HG02763 (cell line): ENCODE measurements at regions not wholly inside any gene's neighbourhood (a gene's known extent, or its start where the extent isn't known, plus 50 kb on each side); places are given as distances from the start of the nearest gene placed in this dataset.

Source experiments
- ATAC-seq: cut with Tn5 transposase; IDR thresholded peaks from one replicate; pipeline ENCODE4 v1.9.1; 2021; ENCODE audit warnings: mild to moderate bottlenecking, moderate library complexity; ENCODE audit not compliant: unreplicated experiment

DNA sequence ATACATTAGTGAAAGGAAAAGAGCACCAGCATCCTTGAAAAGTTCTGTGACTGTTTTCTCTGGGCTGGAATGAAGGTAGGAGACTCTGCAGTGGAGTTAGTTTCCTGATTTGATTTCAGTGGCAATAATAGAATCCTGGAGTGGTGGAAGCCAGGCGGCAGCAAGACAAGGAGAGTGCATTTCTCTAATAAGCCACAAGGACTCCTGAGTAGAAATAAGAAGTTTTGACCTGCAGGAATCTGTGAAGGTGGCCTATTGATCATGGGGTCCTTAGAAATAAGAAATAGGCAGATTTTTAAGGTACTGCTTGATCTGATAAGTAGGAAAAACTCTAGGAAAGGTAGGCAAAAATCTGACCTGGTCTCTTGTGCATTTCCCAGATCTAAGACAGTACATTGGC lies 68.4 kb upstream of the ELOVL5 start:
- ATAC-seq, result no peak

DNA sequence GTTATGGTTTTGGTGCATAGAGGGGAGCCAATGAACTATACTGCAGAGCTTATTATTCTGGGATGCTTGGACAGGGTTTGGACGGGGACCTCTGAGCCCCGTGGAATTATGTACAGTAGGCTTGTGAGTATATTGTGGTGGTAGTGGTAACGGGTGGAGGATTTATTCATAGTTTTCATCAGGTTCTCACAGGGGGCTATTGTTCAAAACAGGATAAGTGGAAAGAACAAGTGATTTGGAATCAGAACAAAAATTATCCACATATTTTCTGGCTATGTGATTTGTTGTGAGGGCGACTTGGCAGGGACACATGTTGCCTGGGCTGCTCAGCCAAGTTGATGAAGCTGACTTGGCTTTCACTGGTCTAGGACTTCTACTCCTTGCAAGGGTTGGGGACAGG lies 64.6 kb upstream of the ELOVL5 start:
- ATAC-seq, result no peak

DNA sequence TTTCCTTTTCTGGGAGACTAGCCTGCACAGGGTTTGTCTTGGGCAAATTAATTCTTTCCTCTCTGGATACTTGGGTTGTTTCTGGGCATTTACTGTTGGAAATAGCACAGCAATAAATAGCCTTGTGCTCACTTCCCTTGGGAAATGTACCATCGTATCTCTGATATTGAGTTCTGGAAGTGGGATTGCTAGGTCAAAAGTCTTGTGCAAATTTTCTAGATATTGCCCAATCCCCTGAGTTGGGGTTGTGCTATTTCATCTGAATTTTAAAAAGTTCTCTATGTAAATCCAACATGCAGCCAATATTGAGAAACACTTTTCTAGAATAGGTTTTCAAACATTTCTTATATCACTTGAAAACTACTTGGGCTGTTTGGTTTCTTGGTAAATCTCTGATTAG lies 64.0 kb upstream of the ELOVL5 start:
- no peak for ATAC-seq

DNA sequence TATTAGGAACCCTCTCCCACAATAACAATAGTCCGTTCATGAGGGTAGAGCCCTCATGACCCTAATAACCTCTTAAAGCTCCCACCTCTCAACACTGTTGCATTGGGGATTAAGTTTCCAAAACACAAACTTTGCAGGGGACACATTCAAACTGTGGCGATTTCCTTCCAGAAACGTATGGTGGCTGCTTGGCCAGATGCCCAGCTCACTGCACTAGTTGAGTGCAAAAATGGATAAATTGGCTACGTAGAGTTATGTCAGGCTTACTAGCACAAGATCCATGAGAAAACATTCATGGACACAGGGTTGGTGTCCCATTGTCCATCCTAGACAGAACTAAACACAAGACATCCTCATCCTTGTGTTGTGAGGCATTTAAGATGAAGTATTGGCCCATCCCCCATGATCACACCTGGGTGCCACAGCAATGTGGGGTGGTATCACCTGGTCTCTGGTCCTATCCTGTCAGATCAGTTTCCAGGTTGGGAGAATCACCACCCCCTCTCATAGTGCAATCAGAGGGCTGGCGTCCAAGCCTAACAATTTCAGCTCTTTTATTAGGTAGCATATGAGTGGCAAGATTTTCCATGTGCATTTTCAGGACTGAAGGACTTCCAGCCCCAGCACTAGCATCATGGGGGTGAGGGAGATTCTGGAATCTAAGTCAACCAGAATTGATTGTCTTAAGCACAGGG lies 63.4 kb upstream of the ELOVL5 start:
- no peak for ATAC-seq

DNA sequence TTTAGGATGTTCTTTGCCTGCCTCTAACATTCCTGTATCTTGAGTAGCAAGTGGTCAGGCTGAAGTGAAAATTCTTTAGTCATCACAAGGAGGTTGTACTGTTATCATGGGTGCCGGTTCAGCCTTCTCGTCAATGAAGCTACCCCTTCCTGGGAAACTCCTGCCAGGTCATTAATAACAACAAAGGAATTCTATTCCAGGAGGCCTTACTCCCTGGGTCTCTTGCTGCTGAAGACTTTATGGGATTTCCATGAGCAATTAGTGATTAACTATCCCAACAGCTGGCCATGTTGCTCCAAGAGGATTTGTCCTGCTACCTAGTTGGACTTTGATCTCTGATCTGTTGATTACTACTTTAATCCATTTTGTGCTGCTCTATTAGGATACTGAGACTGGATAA lies 62.7 kb upstream of the ELOVL5 start:
- ATAC-seq, result no peak

DNA sequence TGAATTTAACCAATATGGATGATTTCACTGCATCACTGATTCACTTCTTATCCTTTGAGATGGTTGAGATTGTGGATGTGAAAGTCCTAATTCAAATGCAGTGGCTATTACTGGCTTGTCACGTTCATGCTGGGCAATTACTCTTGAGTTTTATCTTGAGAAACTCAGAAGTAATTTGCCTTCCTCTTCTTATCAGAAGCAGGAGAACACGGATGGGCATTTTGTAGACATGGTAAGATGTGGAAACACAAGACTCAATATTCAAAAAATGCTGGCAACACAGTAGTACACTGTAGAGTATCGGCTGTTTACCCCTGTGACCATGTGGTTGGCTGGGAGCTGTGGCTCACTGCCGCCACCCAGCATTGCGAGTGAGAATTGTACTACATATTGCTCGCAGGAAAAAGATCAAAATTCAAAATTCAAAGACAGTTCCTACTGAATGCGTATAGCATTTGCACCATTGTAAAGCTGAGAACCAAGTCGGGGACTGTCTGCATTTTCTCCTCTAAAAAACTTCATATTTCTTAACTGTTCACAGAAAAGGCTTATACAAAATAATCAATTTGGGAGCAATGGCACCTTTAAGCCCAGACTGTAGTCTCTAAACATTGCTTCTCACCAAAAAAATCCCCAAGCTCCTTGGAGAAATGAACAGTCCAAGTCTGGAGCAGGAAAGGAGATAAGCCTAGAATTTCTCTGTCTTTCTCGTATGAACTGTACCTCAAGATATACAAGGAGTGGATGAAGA lies 61.9 kb upstream of the ELOVL5 start:
- peak; percentile 92 for ATAC-seq

DNA sequence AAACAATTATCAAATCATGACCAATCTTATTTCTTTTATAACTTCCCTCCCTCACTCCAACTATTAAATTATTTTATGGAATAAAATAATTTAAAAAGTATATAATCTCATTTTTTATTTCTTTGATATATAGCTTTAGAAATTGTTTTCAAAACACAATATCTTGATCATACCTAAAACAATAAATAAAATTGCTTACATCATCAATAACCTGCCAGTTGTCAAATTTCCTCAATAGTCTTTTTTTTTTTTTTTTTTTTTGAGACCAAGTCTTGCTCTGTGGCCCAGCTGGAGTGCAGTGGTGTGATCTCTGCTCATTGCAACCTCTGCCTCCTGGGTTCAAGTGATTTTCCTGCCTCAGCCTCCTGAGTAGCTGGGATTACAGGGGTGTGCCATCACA lies 60.1 kb upstream of the ELOVL5 start:
- no peak for ATAC-seq

DNA sequence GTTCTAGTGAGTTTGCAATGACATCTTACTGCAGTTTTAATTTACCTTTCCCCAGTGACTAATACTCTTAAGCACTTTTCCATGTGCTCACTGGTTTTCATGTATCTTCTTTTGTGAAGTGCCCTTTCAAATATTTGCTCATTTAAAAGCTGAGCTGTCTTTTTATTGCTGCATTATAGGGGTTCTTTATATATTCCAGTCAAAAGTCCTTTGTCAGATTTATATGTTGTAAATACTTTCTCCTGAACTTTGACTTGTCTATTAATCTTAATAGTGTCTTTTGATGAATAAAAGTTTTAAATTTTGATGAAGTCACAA lies 50.2 kb upstream of the ELOVL5 start:
- no peak for ATAC-seq

DNA sequence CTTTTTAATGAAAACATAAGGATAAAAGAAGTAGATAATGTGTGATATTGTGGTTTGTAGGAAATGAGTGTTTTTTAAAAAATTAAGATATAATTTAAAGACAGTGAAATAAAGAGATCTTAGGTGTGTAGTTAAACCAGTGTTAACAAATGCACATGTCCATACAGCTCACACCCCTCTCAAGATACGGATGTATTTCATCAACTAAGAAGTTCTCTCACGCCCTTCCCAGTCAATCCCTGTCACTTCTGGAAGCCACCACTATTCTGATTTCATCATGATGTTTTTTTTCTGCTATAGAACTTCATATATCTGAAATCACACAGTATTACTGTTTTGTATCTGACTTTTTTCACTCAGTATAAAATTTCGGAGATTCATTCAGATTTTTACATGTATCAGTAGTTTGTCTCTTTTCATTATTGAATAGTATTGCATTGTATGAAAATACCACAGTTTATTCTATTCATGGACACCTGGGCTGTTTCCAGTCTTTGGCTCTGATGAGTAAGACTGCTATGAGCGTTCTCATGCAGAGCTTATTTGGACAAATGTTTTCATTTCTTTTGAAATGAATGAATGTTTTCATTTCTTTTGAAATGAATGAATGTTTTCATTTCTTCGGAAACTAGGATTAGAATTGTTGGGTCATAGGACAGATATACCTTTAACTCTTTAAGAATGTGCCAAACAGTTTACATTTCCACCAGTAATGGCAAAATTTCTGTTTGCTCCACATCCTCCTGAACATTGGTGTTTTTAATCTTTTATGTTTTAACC lies 49.7 kb upstream of the ELOVL5 start:
- ATAC-seq, result no peak
